COLO668 (cell line): ENCODE measurements at regions not wholly inside any gene's neighbourhood (a gene's known extent, or its start where the extent isn't known, plus 50 kb on each side); places are given as distances from the start of the nearest gene placed in this dataset.

Experiments used
- DNase-seq: peaks from one replicate; lab custom pipeline; 2025; ENCODE audit not compliant: unreplicated experiment; lab: John Stamatoyannopoulos, UW

DNA sequence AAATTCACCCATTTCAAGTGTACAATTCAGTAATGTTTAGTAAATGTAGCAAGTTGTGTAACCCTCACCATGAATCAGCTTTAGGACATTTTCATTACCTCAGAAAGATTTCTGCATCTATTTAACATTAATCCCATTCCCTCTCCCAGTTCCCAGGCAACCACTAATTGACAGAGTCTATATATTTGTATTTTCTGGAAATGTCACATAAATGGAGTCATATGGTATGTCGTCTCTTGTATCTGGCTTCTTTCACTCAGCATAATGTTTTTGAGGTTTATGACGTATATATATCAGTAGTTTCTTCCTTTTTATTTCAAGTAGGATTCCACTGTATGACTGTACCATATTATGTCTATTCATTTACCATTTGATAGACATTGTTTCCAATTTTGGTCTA lies 199.8 kb downstream of the CYB561 start:
- no peak for DNase-seq

DNA sequence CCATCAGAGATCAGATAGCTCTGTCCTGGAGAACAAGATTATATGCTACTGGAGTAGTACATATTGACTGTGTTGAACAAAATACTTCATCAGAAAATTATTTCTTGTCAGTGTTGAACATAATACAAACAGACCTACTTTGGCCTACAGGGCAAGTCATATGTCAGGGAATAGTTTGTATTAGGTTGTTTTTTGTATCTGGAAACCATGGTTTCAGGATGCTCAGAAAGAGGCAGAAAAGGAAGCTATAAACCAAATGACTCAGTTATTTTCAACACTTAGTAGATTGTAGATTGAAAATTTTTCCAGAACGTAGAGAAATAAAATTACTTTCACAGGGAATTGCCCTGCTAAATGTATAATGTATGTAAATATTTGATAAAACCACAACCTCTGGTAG lies 198.4 kb downstream of the CYB561 start:
- no peak for DNase-seq

DNA sequence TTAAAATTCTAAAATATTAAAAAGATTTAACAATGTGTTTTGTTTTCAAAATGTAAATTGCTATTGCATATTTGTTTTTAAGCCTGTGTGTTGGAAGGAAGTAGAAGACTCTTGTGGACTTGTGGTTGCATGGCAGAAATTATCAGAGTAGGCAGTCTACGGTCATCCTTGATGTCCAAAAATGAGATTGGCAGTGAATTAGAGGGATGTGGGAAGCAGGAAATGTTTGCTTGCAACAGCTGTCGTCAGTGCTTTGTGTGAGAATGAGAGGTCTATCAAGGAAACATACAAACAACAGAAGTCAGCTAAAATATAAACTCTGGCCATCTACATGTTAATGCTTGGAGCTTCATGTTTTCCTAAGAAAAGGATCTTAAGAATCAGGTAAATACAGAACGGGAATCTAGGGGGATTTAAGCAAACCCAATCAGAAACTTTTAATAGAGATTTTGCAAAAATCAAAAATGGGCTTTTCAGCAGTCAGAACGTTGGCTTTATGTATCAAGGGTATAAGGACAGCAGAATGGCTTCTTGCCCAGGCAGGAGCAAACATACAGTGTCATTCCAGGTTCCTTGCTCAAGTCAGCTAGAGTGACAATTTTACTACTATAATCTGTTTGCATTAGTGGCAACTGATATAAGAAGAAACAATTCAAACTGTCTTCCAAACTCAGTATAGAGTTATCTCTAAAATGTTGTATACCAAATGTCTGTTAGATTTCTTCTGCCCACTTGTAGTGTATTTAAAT lies 196.7 kb downstream of the CYB561 start:
- DNase-seq = no peak

DNA sequence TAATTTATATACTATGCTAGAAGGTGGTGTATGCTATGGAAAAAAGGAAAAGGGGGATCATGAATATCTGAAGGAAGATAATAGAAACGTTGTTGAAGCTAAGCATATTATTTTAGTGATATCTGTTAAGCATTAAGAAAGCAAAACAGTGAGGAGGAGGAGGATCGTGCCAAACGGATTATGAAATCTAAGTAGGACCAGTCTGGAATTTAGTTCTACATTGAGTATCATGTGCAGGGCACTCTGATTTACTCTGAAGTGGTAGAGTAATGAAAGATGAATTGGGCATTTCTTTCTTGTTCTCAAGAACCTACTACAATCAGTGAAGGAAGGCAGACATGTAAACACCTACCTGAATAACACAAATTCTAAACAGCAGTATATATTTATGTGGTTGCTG lies 195.3 kb downstream of the CYB561 start:
- no peak for DNase-seq

DNA sequence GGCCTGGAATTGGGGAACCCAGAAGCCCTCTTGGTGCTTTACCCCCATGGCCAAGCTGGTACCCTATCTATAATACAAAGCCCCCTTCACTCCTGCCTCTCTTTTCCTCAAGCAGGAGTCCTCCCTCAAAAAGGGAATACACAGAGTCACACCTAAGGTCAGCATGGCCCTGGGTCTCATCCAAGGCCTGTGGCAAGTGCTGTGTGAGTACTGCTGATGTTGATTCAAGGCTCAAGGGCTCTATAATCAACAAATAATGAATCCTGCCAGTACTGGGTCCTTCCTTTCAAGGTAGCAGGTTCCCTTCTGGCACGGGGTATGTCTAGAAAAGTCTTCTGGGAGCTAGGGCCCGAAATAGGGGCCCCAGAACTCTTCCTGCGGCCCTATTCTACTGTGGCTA lies 187.3 kb downstream of the CYB561 start:
- no peak for DNase-seq

DNA sequence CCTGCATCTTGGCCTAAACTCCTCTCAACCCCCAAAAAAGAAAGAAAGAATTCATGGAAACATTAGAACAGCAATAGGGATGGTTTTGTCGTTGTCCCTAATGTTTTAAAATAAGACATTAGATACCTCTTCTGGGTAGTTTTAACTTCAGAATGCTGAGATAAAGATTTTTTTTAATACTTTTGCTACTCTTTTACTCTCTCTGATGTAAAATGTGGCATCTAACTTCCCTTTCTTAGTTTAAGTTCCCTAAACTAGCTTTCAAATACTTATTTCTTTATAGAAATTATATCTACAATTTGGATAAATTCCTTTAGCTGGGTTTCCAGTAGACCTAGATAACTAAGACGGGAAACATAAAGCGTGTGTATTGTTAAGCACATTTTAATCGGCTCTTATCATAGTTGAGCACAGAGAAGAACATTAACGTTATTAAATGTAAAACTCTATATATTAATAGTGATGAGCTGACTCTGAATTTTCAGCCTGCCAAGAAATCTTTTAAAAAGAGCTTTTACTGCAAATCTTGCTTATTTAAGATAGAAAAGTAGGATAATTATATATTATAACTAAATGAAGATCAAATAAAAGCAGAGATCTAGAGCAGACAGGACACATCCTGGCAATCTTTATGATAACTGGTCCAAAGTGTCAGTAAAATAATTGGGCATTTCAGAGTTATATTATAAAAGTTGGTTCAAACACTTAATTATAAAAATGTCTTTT lies 183.2 kb downstream of the CYB561 start:
- no peak for DNase-seq

DNA sequence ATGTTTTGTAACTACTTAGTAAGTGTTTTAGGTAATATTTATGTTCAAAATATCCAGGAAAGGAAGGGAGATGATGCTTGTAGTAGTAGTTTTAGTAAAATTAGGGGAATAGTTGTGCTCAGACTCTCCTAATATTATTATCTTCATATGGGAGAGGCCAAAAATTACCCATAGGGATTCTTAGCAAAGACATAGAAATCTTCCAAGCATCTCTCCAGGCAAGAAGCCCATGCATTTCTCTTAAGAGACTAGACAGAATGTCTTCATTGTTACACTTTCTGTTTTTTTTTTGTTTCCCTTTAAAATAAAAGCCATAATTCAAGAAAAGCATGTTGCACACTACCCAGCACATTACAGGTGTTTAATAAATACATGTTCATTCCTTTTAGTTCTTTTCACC lies 180.6 kb downstream of the CYB561 start:
- DNase-seq = no peak

DNA sequence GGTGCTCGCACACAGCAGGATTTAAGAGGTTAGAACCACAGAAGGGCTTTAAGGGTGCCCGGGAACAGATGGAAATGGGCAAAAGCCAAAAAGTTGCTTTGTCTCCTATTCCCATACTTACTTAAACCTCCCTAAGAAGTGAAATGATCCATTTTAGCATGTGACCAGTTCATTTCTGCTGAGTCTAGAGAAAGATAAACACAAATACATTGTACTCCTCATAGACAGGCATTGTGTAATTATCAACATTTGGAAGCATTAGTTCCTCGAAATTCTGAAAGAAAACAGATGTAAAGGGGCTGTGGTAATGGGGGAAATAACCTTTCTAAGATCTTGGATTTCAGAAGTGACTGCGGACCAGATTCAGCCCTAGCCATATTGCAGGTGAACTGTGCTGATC lies 178.3 kb downstream of the CYB561 start:
- DNase-seq = no peak

DNA sequence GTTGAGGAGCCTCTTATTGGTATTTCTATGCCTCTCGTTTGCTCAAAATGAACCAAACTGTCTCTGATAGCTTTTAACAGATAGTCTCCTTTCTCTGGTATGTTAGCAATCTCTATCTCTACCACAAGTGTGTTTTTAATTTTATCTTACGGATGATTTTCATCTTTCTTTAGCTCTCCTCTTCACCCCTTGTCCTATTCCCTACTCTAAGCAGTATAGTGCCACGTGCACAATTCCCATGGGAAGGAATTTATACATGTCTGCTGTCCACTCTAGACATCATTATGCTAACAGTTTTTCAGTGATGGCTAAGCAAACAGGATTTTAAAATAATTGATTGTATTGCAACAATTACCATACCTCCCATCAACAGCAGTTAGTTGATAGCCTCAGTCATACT lies 177.3 kb downstream of the CYB561 start:
- DNase-seq = no peak

DNA sequence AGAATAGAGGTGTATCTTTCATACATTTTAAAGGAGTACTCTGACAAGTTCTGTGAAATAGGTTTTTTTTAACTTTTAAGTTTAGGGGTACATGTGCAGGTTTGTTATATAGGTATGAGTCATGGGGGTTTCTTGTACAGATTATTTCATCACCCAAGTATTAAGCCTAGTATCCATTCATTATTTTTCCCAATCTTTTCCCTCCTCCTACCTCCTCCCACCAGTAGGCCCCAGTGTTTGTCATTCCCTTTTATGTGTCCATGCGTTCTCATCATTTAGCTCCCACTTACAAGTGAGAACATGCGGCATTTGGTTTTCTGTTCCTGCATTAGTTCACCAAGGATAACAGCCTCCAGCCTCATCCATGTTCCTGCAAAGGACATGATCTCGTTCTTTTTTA lies 175.5 kb downstream of the CYB561 start:
- no peak for DNase-seq

DNA sequence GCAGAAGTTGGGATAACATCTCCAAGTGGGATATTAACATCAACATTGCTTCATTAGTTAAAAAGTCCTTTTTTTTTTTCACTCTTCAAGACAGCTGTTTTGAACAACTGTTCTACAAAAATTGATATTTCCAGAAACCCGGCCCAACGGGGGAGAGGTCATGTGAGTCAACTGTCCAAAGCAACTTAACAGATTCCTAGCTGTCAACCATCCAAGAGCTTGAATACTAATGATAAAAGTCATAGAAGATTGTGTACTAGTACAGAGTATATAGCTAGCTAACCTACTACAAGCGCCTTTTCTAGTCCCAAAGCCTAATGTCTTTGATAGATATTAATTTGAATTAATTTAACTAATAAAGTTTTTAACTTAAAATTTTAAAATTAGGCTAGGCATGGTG lies 172.0 kb downstream of the CYB561 start:
- no peak for DNase-seq

DNA sequence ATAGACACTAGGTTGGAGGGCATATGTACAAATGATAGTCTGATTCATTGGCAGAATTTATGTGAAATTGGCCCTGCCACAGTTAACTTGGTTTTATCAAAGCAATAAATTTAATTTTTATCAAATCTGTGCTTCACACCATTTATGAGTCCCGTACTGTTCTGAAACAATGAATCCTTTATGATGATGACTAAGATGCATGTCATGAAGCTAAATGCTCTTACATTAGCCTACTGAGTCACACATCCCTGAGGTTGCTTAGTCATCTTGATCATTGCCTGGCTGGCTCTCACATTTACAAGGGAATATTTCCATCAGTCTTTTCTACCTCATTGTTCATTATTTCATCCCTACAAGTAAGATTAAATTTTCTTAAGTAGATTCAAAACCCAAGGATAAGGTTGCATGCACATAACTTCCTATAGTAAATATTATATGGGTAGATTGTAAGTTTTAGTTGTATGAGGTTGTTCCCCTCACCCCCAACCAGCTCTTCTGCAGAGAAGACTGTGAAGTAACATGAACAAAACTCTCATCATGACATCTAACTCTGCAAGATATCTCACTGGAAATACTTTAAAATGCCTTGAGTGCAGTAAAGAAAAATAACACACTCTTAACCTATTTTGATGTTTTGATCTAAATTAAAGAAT lies 170.7 kb downstream of the CYB561 start:
- DNase-seq = no peak

DNA sequence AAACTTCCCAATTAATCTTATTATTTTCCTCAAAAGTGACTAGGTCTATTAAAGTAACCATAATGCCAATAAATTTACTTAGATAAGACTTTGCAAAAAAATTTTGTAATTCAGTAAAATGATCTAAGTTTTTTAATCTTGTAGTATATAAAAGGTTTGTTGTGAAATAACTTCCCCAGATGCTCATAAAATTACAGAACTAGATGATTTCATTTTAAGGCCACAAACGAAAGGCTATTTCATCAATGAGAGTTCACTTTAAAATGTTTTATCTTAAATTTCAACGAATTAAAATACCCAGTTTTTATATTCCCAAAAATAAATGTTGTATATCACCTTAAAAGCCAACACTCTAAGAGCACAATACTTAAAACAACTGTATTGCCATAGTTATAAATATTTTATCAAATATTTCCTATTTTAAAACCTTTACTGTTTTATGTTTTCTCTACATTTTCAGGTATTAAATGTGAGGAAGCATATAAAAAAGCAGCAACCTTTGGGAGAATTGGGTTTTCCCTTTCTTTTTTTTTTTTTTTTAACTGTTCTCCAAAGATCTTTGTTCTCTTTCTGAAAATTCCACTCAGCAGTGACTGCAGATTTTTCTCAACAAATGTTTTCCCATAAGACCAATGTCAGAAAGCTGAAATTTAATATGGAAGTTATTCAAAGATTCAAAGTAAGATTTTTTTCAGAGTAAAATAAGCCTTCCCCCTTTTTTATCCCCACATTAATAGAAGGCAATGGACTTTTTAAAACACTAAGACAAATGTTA lies 169.9 kb downstream of the CYB561 start:
- DNase-seq = no peak

DNA sequence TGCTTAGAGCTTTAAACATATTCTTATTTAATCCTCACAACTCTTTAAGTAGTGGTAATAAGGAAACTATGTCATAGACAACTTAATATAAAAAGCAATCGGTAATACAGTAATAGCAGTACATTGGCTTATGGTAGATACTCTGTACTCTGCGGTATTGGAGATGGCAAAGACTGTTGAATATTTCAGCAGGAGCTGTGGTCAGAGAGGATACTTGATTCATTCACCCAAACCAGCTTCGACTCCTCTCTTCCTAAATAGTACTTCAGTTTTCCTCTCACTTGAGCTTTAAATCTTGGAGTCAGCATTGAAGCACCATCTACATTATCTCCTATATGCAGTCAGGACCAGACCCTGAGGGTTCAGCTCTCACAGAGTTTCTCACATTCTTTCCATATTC lies 169.3 kb downstream of the CYB561 start:
- DNase-seq = no peak

DNA sequence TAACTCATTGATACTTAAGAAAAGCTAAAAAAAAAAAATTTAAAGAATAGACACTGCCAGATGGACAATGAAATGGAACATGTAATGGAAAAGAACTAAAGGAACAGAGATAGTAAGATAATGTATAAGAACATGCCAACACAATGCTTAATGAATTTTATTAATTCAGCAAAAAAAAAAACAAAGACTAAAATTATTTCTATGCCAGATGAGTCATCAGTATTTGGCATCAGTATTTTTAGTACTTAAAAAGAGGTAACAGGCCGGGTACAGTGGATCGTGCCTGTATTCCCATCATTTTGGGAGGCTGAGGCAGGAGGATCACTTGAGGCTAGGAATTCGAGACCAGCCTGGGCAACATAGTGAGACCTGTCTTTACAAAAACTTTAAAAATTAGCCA lies 168.5 kb downstream of the CYB561 start:
- DNase-seq = no peak

DNA sequence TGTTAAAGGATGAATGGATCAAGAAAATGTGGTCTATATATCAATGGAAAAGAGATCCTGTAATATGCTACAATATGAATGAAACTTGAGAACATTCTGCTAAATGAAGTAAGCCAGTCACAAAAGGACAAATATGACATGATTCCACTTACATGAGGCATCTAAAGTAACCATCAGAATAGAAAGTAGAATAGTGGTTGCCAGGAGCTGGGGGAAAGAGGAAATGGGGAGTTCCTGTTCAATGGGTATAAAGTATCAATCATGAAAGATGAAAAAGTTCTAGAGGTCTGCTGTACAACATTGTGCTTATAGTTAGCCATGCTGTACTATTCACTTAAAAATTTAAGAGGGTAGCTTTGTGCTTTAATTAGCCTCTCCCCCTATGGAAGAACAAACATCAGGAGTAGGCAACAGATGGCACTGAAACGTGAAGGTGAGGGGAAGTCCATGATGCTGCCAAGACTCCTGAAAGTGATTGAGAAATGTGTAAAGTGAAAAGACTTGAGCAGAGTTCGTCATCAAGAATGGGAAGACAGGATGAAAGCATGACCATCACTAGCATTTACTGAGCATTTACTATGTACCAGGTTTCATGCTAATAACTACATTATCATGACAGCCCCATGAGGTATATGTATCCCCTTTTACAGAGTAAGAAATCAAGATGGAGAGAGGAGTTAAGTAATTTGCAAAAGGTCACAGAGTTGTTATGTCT lies 167.2 kb downstream of the CYB561 start:
- DNase-seq = no peak

DNA sequence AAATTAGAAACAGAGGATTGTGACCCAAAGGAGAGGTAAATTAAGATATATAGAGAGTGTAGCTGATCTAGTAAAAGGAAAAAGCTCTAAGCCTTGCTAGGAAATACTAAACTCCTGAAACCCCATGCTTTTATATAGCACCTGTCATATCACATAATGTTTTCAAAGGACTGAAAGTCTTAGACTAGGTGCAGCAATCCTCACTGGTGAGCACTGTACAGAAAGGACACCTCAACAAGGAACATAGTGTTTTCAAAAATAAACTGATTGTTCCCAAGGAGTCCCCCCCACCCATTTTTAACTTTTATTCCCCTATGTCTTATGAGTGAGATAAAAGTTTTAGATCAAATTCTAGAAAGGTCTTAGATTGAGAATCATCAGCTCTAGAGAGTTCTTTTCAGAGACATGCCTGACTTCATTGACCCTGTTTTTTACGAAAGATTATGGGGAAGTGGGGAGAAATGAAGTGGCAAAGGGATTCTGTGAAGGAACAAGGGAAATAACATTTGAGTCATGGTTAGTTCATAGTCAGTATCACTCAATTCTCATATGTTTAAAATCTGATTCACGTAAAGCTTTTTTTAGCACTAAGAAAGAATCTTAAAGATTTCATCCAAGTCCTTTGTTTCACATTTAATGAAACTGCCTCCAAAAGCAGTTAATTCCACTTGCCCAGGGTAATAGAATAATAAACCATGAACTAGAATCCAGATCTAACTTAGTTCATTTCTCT lies 166.4 kb downstream of the CYB561 start:
- DNase-seq = no peak

DNA sequence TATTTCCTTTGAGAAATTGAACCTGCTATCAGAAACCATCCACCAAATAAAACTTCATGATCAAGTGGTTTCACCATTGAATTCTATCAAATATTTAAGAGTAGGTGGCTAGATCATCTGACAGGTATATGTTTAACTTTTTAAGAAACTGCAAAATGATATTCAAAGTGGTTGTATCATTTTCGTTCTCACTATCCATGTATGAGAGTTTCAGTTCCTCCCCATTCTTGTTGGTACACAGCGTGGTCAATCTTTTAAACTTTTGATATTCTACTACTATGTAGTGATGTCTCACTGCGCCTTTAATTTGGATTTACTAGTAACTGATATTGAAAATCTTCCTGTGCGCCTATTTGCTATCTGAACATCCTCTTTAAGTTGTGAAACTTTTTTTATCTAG lies 163.7 kb downstream of the CYB561 start:
- no peak for DNase-seq

DNA sequence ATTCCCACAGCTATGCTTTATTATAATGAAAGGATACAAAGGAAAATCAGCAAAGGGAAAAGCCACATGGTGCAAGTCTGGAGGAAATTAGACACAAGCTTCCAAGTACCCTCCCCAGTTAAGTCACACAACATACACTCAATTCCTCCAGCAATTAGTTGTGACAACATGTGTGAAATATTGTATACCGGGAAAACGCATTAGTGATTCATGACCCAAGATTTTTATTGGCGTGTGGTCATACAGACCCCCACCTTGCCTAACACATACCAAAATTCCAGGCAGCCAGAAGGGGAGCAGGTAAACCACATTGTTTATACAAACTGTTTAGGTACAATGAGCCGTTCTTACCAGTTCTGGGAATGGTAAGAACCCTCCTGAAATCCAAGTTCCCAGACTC lies 160.6 kb downstream of the CYB561 start:
- DNase-seq = no peak

DNA sequence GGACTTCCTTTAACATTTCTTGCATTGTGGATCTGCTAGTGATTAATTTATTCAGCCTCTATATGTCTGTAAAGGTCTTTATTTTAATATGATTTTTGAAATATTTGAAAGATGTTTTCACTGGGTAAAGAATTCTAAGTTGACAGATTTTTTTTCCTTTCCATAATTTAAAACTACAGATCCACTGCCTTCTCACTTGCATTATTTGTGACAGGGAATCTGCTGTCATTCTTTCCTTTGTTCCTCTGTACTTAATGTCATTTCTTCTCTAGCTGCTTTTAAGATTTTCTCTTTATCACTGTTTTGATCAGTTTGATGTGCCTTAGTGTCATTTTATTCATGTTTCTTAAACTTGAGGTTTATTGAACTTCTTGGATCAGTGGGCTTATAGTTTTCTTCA lies 159.9 kb downstream of the CYB561 start:
- no peak for DNase-seq
